HUES64 (cell line): ENCODE measurements at regions not wholly inside any gene's neighbourhood (a gene's known extent, or its start where the extent isn't known, plus 50 kb on each side); places are given as distances from the start of the nearest gene placed in this dataset.

Experiments used
- H3K27ac ChIP-seq: 2 replicates; pipeline ENCODE4 v1.7.0; 2013; ENCODE audit warnings: low read depth, low read length, inconsistent platforms
- H3K27me3 ChIP-seq: 2 replicates; pipeline ENCODE4 v1.6.1; 2013; ENCODE audit warnings: mild to moderate bottlenecking, low read length; ENCODE audit not compliant: insufficient read depth
- H3K36me3 ChIP-seq: 2 replicates; pipeline ENCODE4 v1.6.1; 2013; ENCODE audit warnings: mild to moderate bottlenecking, low read length; ENCODE audit not compliant: insufficient read depth
- H3K4me1 ChIP-seq: 2 replicates; pipeline ENCODE4 v1.6.1; 2013; ENCODE audit warnings: mild to moderate bottlenecking, low read length, moderate library complexity; ENCODE audit not compliant: insufficient read depth
- H3K4me3 ChIP-seq: 2 replicates; pipeline ENCODE4 v1.5.1; 2013; ENCODE audit warnings: mild to moderate bottlenecking, low read length, moderate library complexity
- H3K9ac ChIP-seq: 2 replicates; pipeline ENCODE4 v1.6.1; 2013; ENCODE audit warnings: mild to moderate bottlenecking, low read depth, low read length
- H3K9me3 ChIP-seq: 2 replicates; pipeline ENCODE4 v1.6.1; 2013; ENCODE audit warnings: low read depth, low read length; ENCODE audit not compliant: insufficient read depth
- WGBS: fragments of 150-250, 120-280 bp; methylation state at CpG from one replicate; pipeline ENCODE4 v1.1.7; 2013; ENCODE audit warnings: missing lambda C conversion rate; 5-methylcytosine and 5-hydroxymethylcytosine counted together

DNA sequence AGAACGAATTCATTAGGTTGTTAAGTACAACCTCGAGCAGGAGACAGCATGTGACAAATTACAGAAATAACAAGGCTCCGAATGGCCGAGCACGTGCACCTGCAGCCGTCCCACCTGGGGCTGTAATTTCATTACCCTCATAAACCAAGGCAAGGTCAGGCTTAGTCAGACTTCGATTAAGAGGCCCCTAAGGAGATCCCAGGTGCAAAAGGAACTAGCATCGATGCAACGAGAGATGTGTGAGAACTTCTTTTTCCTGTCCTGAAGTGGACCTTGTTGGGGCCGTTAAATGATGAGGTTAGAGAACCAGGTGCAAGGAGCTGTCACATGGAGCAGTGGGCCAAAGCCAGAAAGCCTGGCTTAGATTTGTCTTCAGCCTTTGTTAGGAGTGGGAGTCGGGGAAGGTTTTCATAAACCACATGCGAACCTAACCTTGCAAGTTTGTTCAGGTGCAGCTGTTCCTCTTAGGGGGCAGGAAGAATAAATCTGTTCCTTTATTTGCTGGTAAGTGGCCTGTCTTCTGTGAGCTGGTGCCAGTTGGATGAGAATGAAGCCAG is 559.9 kb upstream of the MCTP2 start:
- Histone ChIP-seq H3K36me3 (no peaks in the 10 kb centered on the region), H3K27ac (no peak overlapping the region), H3K4me1 (no peaks in the 10 kb centered on the region), H3K9me3 (no peaks in the 10 kb centered on the region), H3K9ac (no peak overlapping the region), H3K4me3 (no peak overlapping the region), H3K27me3 (no peaks in the 10 kb centered on the region)
- 95% methylated on average over 12 of the region's 12 CpGs for WGBS

DNA sequence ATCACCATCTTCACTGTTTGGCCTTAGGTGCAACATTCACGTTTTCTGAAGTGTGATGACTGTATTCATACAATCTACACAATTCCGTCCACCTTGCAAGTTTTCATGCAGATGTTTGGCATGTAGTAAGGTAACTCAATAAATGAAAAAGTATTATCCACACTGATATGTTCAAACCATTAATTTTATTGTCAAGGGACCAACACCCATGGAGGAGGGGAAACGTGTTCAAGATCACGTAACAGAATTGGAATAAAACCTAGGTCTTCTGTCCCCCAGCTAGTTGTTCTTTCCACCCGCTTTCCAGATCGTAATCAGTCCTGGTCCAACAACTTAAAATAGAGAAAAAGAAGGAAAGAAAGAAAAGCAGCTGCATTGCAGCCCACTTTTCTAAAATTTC is 560.4 kb upstream of the MCTP2 start:
- Histone ChIP-seq H3K9ac (no peak overlapping the region), H3K27me3 (no peaks in the 10 kb centered on the region), H3K4me3 (no peak overlapping the region), H3K27ac (no peak overlapping the region), H3K4me1 (no peaks in the 10 kb centered on the region), H3K36me3 (no peaks in the 10 kb centered on the region), H3K9me3 (no peaks in the 10 kb centered on the region)
- 92% methylated on average over 6 of the region's 6 CpGs for WGBS

DNA sequence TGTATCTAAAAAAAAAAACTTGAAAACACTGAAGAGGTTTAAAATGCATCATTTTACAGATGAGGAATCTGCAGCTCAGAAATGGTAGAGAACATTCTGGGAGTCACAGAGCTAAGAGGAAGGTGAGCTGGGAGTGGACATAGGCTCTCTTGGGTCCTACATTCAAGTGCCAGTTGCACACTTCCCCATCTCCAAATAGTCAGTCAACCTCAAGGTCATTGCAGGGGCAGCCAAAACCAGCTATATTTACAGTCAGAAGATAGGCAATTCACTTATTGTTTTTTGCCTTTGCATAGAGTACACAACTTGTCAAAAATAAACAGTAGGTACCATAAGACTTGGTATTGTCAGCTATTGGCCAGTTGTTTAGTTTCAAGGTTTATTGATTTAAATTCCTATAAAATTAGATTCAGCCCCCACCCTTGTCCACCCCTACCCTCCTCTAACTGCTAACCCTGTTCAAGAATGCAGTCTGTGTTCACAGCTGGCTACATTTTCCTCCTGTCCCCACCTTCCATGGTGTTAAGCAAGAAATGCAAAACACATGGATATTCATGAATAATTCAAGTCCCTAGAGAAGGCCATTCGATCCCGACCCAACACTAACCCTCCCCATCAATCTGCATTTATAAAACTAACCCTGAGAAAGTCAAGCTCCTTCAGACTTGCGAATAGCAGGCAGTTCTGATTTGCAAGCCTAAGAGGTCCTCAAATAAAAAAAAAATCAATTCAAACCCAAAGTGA is 567.0 kb upstream of the MCTP2 start:
- Histone ChIP-seq H3K9ac (no peak overlapping the region), H3K36me3 (no peaks in the 10 kb centered on the region), H3K4me1 (peaks cover 18% of the 10 kb centered on the region; the same call in 1 of the 2 replicates), H3K9me3 (no peaks in the 10 kb centered on the region), H3K27me3 (no peaks in the 10 kb centered on the region), H3K27ac (no peak overlapping the region), H3K4me3 (no peak overlapping the region)
- WGBS, result 32% methylated on average over 3 of the region's 3 CpGs

DNA sequence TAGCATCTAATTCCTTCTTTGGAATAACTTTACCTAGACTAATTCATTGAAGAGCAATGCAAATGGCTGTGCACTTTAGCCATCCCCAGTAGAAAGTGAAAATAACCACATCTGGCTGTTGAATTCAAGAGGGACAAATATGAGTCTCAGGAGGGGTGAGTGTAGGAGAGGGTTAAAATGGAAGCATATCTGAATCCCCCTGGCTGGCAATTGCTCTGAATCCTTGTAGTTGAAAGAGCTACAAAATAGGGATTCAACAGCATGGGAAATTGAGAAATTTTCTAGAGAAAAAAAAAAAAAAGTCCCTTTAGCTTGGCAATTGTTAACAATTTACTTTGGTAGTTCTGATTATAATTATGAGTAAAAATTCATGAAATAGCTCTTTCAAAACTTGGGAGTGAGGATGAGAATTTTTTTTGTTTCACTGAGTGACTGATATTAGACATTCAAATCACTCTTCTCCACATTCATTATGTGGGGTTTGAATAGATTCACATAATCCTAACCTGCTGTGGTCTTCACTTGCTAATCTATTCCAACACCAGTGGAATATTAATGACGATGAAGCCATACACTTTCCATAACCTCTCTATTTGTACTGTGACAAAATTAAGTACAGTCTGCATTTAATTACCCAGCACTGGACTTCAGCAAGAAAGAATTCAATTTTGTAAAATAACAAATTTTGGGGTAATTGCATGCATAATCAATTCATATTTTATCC is 569.0 kb upstream of the MCTP2 start:
- WGBS, result 83% methylated on average over 1 of the region's 1 CpG
- no peaks in the 10 kb centered on the region for H3K27me3 ChIP-seq

DNA sequence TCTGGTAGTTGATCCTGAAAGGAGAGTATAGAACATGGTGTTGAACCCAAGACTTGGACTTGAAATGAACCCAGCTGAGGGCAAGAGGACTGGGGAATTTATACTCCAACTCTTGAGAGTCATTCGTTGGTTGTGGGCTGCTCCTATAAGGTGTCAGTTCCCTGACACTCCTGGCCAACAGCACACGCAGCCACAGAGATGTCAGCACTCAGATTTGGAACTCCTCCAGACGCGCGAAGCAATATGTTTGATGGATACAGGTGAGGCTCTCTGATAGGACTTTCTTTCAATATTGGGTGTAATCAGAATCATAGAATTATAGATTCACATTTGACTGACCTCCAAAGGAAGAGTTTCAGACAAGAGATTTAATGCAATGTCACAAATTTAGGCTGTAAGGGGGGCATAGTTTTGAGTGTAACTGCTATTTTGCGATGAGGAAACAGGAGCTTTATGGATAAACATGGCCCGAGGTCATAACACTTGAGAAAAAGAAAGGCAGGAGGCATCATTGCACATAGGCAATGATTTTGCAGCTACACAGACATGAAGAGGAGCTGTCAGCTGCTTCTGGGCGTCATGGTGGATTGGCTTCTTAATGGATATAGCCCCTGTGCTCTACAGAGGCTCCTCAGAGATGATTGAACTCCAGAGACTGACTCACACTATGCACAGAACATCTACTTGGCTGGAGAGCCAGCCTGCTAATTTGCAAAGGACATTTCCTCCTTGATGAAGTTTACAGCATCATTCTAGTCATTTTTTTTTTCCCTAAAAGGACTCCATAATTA is 569.2 kb upstream of the RGMA start:
- no peak overlapping the region for H3K27ac ChIP-seq
- no peak overlapping the region for H3K4me3 ChIP-seq
- H3K9ac ChIP-seq, result no peak overlapping the region
- no peaks in the 10 kb centered on the region for H3K9me3 ChIP-seq
- H3K36me3 ChIP-seq, result no peaks in the 10 kb centered on the region
- peaks cover 7% of the 10 kb centered on the region; the same call in 1 of the 2 replicates for H3K4me1 ChIP-seq
- H3K27me3 ChIP-seq, result no peaks in the 10 kb centered on the region
- 89% methylated on average over 8 of the region's 8 CpGs for WGBS

More for the DNA sequence above, 569.0 kb upstream of the MCTP2 start:
- no peak overlapping the region for H3K4me3 ChIP-seq
- H3K27ac ChIP-seq, result no peak overlapping the region
- H3K36me3 ChIP-seq, result no peaks in the 10 kb centered on the region
- no peaks in the 10 kb centered on the region for H3K9me3 ChIP-seq
- no peak overlapping the region for H3K9ac ChIP-seq
- peaks cover 18% of the 10 kb centered on the region; the same call in 1 of the 2 replicates for H3K4me1 ChIP-seq

DNA sequence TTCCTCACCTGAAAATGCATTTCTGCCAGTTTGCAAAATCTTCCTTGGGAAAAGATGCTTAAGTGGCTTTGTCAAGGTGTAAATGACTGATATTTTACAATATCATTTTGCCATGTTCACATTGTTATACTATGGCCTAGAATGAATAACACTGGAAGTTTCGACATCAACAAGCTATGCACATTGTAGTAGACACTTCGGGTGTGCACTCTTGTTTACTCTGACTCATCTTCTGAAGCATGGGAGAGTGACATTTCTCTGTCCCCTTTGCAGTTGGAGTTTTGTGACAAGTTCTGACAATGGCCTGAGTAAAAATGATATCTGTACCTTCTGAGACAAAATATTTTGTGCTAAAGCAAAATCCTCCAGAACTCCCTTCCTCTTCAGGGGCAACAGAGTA is 567.0 kb upstream of the RGMA start:
- Histone ChIP-seq H3K27me3 (no peaks in the 10 kb centered on the region), H3K4me1 (no peaks in the 10 kb centered on the region), H3K4me3 (no peak overlapping the region), H3K9ac (no peak overlapping the region), H3K27ac (no peak overlapping the region), H3K9me3 (no peaks in the 10 kb centered on the region), H3K36me3 (no peaks in the 10 kb centered on the region)
- 90% methylated on average over 2 of the region's 2 CpGs for WGBS

DNA sequence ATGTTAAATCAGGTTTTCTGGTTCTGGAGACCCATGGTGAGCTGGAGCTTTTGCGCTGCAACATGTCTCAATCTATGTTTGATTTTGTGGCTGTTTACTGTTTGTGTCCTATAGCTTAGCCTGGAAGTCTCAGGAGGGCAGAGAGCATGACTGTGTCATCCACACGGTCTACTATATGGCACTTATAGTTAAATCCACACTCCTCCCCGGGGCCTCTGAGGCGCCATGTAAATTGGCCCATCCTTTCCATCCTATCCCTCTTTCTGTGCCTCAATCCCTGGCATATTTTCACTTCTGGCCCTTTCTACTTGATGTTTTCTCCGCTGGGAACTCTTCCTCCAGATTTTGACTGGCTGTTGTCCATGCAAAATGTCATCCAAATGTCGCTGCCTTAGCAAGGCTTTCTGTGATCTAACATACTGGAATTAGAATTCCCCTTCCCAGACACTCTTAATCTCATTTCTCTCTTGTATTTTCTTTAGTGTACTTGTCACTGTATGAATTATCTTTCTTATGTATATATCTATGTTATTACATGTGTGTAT is 560.8 kb upstream of the RGMA start:
- no peak overlapping the region for H3K9ac ChIP-seq
- H3K27me3 ChIP-seq, result no peaks in the 10 kb centered on the region
- H3K9me3 ChIP-seq, result no peaks in the 10 kb centered on the region
- 97% methylated on average over 6 of the region's 6 CpGs for WGBS
- H3K4me3 ChIP-seq, result no peak overlapping the region
- H3K4me1 ChIP-seq, result no peaks in the 10 kb centered on the region
- H3K36me3 ChIP-seq, result no peaks in the 10 kb centered on the region
- H3K27ac ChIP-seq, result no peak overlapping the region

DNA sequence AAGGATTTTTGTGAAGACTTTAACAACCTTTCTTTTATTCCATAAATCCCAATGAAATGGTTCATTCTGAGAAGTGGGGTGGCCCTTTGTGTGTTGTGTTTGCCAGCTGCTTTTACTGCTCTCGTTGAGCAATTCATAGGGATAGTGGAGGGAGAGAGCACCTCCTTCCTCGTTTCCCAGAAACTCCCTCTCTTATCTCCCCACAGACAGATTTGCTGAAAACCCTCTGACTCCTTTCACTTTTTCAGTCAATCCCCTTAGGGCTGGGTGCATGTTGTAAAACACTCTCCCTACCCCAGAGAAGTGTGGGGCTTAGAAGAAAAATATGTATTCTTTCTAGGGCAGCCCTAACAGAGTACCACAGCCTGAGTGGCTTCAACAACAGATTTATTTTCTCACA is 557.2 kb upstream of the RGMA start:
- H3K4me3 ChIP-seq, result no peak overlapping the region
- no peak overlapping the region for H3K9ac ChIP-seq
- H3K4me1 ChIP-seq, result no peaks in the 10 kb centered on the region
- no peaks in the 10 kb centered on the region for H3K36me3 ChIP-seq
- H3K27me3 ChIP-seq, result no peaks in the 10 kb centered on the region
- no peak overlapping the region for H3K27ac ChIP-seq
- no peaks in the 10 kb centered on the region for H3K9me3 ChIP-seq
- no CpG with 5 or more reads among the region's 2 CpGs for WGBS

DNA sequence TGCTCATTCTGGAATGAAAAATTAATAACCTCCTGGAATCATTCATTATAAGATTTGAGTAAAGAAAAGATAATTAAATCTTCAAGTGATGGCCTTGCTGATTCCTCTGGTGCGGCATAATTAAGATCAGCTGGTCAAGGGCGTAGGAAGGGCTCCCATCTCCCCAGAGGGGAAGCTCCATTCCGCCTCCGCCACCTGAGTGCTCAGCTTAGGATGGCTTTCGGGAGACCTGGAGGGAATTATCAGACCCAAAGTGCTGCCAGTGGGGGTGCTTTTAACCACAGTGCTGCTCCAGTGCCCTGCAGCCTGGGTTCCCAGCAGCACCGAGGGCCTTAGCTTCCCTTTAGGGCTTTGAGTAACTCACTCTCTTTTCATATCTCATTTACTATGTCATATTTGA is 556.6 kb upstream of the RGMA start:
- WGBS, result 90% methylated on average over 6 of the region's 6 CpGs
- Histone ChIP-seq H3K27ac (no peak overlapping the region), H3K9ac (no peak overlapping the region)

DNA sequence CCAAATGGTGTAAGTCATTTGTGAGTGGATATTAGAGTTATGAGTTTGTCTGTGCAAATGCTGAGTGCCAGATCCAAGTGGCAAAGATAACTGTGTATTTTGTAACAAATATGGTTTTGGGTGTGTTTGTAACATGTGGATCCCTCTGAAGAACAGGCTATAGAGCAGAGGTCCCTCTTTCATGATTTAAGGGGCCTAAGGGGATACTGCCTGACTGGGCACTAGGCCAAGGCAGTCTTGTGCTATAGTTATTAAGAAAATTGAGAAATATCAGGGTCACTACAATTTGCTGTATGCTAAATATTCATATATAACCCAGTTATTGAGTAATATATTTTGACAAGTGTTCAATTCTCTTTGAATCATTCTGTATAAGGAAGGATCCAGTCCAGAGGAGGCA is 555.6 kb upstream of the RGMA start:
- Histone ChIP-seq H3K4me1 (no peaks in the 10 kb centered on the region), H3K4me3 (no peak overlapping the region), H3K27ac (no peak overlapping the region), H3K36me3 (no peaks in the 10 kb centered on the region), H3K9me3 (no peaks in the 10 kb centered on the region), H3K9ac (no peak overlapping the region), H3K27me3 (no peaks in the 10 kb centered on the region)

More for the DNA sequence above, 556.6 kb upstream of the RGMA start:
- Histone ChIP-seq H3K4me1 (no peaks in the 10 kb centered on the region), H3K36me3 (no peaks in the 10 kb centered on the region), H3K9me3 (no peaks in the 10 kb centered on the region), H3K4me3 (no peak overlapping the region), H3K27me3 (no peaks in the 10 kb centered on the region)
